Naive thymus-derived CD4-positive, alpha-beta T cell (primary cell): ENCODE measurements at regions not wholly inside any gene's neighbourhood (a gene's known extent, or its start where the extent isn't known, plus 50 kb on each side); places are given as distances from the start of the nearest gene placed in this dataset.

Source experiments
- ATAC-seq: fragments of 150-1000 bp; cut with Tn5 transposase; 2 replicates; pipeline ENCODE4 v1.10.0; 2021; ENCODE audit warnings: mild to moderate bottlenecking, moderate library complexity
- CTCF ChIA-PET: fragments of 350-600 bp; sonication (Branson Sonifier 250); formaldehyde crosslinking; loops from one replicate; lab custom pipeline; 2021; ENCODE audit warnings: antibody characterized with exemption; lab: Charles Lee
- POLR2A ChIA-PET: fragments of 350-600 bp; sonication (Branson Sonifier 250); formaldehyde crosslinking; loops from one replicate; lab custom pipeline; 2021; ENCODE audit warnings: antibody characterized with exemption, inconsistent platforms; lab: Charles Lee
- DNase-seq, 9 donors: peaks; one replicate each; pipeline versions ENCODE4 v3.0.0 to v3.0.0-alpha.2; 2020 to 2022; ENCODE audit warnings: mixed read lengths in 1 of 9
- H3K27ac ChIP-seq: one replicate; pipeline ENCODE4 v1.7.0; 2013; ENCODE audit warnings: mild to moderate bottlenecking, low read depth, low read length, moderate library complexity
- H3K27me3 ChIP-seq, 2 donors: one replicate each; pipeline ENCODE4 v1.7.0; 2013; ENCODE audit warnings: low read length in 2 of 2, mild to moderate bottlenecking in 2 of 2, moderate library complexity in 2 of 2; ENCODE audit not compliant: control insufficient read depth in 2 of 2, insufficient read depth in 2 of 2
- H3K36me3 ChIP-seq, 3 experiments: 1 replicate in 2 of 3; 2 replicates in 1 of 3; pipeline ENCODE4 v1.7.0; 2013; ENCODE audit warnings: low read length in 3 of 3, mild to moderate bottlenecking in 3 of 3, moderate library complexity in 1 of 3; ENCODE audit not compliant: insufficient read depth in 3 of 3, control insufficient read depth in 2 of 3
- H3K4me1 ChIP-seq, 2 donors: one replicate each; pipeline ENCODE4 v1.7.0; 2013; ENCODE audit warnings: low read length in 2 of 2, mild to moderate bottlenecking in 2 of 2, moderate library complexity in 1 of 2; ENCODE audit not compliant: control insufficient read depth in 2 of 2, insufficient read depth in 2 of 2
- H3K4me3 ChIP-seq: 2 replicates; pipeline ENCODE4 v1.7.0; 2013; ENCODE audit warnings: mild to moderate bottlenecking, low read length
- H3K9me3 ChIP-seq, 3 experiments: 1 replicate in 2 of 3; 2 replicates in 1 of 3; pipeline ENCODE4 v1.7.0; 2013; ENCODE audit warnings: low read length in 3 of 3; ENCODE audit not compliant: control insufficient read depth in 2 of 3
- H3K27ac Mint-ChIP-seq, 9 donors: one replicate each; pipeline ENCODE4 v1.8.0; 2020 to 2022; ENCODE audit warnings: mixed read lengths in 9 of 9, mild to moderate bottlenecking in 8 of 9, moderate library complexity in 5 of 9, inconsistent platforms in 2 of 9
- H3K27me3 Mint-ChIP-seq, 5 donors: one replicate each; pipeline ENCODE4 v1.8.0; 2021 to 2022; ENCODE audit warnings: mixed read lengths in 5 of 5, mild to moderate bottlenecking in 1 of 5
- H3K36me3 Mint-ChIP-seq, 5 donors: one replicate each; pipeline ENCODE4 v1.8.0; 2020 to 2022; ENCODE audit warnings: mixed read lengths in 5 of 5, mild to moderate bottlenecking in 3 of 5, inconsistent platforms in 1 of 5
- H3K4me1 Mint-ChIP-seq, 7 donors: one replicate each; pipeline ENCODE4 v1.8.0; 2020 to 2022; ENCODE audit warnings: mixed read lengths in 7 of 7, mild to moderate bottlenecking in 3 of 7, inconsistent platforms in 1 of 7
- H3K4me3 Mint-ChIP-seq, 10 donors: one replicate each; pipeline ENCODE4 v1.8.0; 2020 to 2022; ENCODE audit warnings: mild to moderate bottlenecking in 10 of 10, mixed read lengths in 10 of 10, moderate library complexity in 6 of 10, inconsistent platforms in 2 of 10
- H3K9me3 Mint-ChIP-seq, 11 donors: one replicate each; pipeline ENCODE4 v1.8.0; 2020 to 2022; ENCODE audit warnings: mixed read lengths in 11 of 11, mild to moderate bottlenecking in 4 of 11, inconsistent platforms in 1 of 11, moderate library complexity in 1 of 11
- intact Hi-C, 2 donors: fragments of 100-400 bp; cut with micrococcal nuclease; formaldehyde crosslinking; loops; one replicate each; pipeline ENCODE4 v1.15.1; 2023

DNA sequence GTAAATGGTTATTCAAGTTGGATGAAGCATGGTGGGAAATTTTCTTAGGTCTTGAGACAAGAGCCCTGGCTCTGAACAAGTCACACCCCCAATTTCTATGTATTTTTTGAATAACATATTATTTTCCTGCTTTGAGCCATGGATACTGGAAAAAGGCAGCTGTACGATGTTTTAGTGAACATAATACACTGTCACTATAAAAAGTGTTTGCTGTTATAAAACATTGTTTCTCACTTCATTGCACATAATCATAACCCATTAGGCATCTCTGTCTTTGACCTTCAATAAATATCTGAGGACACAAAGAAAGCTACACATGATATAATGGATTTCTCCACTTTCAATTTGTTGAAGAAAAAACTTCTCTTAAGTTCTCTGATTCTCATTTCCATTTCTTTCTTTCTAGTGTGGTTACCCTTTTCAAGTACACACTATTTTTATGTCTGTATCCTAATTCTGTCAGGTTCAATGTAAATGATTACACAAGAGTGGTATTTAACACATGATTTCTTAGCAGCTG lies 283.9 kb upstream of the SP8 start:
- Mint-ChIP-seq H3K27me3 (peaks cover 0 to 16% (median 10%) of the 10 kb centered on the region in 5 donors), H3K4me1 (no peaks in the 10 kb centered on the region)
- POLR2A ChIA-PET: no interaction called here

DNA sequence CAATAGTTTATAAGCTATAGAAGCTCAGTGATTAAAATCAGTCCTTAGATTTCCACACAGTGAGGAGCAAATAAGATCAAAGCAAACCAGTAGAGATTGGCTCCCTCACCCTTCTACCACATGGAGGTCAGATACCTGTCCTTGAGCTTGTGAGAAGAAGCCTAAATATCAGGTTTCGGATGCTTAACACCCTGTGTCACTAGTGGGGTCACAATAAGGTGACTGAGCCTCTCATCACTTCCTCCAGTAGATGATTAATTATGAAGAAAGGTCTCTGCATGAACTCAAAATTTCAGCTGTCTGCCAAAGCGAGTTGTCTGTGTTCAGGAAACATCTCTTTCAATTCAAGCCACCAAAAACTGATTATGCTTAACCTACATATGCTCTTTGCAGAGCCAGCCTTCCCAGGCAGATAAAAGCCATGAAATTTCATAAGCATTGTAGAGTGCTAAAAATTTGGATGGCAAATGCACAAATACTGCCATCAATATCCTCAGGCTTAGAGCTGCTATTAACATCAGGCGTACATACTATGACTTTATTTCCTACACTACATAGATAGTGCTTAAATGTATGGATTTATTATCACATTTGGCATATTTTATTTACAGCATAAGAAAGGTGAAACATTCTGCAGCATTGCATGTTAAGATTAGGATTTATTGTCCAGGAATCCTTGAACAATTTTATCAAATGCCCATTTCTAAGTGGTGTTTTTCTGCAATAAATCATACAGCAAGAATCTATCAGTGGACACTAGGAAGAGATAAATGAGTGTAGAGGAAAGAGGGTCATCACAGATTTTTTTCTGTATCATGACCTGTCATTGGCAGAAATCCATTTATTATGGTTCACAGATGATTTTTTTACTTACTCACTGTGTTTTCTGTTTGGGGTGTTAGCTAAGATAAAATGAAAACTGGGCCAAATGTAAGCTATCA lies 285.1 kb upstream of the SP8 start:
- no peak overlapping the region for H3K4me3 Mint-ChIP-seq
- no peak for ATAC-seq
- intact Hi-C loops: no loop called here
- POLR2A ChIA-PET: no interaction called here
- Histone ChIP-seq H3K27me3 (no peaks in the 10 kb centered on the region), H3K4me3 (no peak overlapping the region), H3K9me3 (no peaks in the 10 kb centered on the region), H3K27ac (no peak overlapping the region), H3K36me3 (no peaks in the 10 kb centered on the region), H3K4me1 (no peaks in the 10 kb centered on the region)
- peaks cover 0 to 6% (median 0%) of the 10 kb centered on the region in 11 donors for H3K9me3 Mint-ChIP-seq
- H3K27me3 Mint-ChIP-seq: peaks cover 0 to 10% (median 5%) of the 10 kb centered on the region in 5 donors
- CTCF ChIA-PET: no interaction called here
- no peak overlapping the region for H3K27ac Mint-ChIP-seq
- no peak for DNase-seq
- H3K36me3 Mint-ChIP-seq: no peaks in the 10 kb centered on the region
- H3K4me1 Mint-ChIP-seq: no peaks in the 10 kb centered on the region

More for the DNA sequence above, 283.9 kb upstream of the SP8 start:
- Mint-ChIP-seq H3K27ac (no peak overlapping the region), H3K9me3 (peaks cover 0 to 9% (median 0%) of the 10 kb centered on the region in 11 donors), H3K36me3 (no peaks in the 10 kb centered on the region), H3K4me3 (no peak overlapping the region)
- H3K9me3 ChIP-seq: no peaks in the 10 kb centered on the region
- intact Hi-C loops: no loop called here
- ATAC-seq (no peak), DNase-seq (no peak)
- CTCF ChIA-PET: no interaction called here
- no peaks in the 10 kb centered on the region for H3K36me3 ChIP-seq
- no peak overlapping the region for H3K27ac ChIP-seq
- no peaks in the 10 kb centered on the region for H3K27me3 ChIP-seq
- no peaks in the 10 kb centered on the region for H3K4me1 ChIP-seq
- H3K4me3 ChIP-seq: no peak overlapping the region

DNA sequence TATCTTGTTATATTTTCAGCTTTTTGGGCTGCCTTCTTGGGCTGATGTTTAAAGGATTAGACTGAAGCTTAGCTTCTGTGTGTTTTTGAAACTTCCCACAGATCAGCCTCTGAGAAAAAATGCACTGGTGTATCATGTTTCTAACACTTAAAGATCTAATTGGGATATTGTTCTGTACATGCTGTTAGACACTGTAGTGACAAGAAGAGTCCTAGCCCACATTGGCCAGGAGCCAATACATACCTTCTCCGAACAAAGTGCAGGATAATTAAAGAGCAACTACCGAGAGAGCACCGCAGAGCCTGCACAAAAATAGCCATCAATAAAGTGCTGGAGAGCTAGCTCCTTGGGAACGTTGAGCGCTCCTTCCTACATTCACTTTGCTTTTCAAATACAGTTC lies 289.4 kb upstream of the SP8 start:
- no peak overlapping the region for H3K4me3 ChIP-seq
- no peaks in the 10 kb centered on the region for H3K4me1 Mint-ChIP-seq
- no peaks in the 10 kb centered on the region for H3K36me3 ChIP-seq
- no peaks in the 10 kb centered on the region for H3K4me1 ChIP-seq
- peaks cover 0 to 11% (median 9%) of the 10 kb centered on the region in 5 donors for H3K27me3 Mint-ChIP-seq
- H3K36me3 Mint-ChIP-seq: no peaks in the 10 kb centered on the region
- ATAC-seq (no peak), DNase-seq (no peak)
- intact Hi-C loops: no loop called here
- no peak overlapping the region for H3K27ac Mint-ChIP-seq
- peaks cover 0 to 2% (median 0%) of the 10 kb centered on the region in 11 donors for H3K9me3 Mint-ChIP-seq
- no peak overlapping the region for H3K27ac ChIP-seq
- H3K27me3 ChIP-seq: no peaks in the 10 kb centered on the region
- H3K4me3 Mint-ChIP-seq: no peak overlapping the region
- no peaks in the 10 kb centered on the region for H3K9me3 ChIP-seq
- ChIA-PET CTCF (no interaction called here), POLR2A (no interaction called here)

DNA sequence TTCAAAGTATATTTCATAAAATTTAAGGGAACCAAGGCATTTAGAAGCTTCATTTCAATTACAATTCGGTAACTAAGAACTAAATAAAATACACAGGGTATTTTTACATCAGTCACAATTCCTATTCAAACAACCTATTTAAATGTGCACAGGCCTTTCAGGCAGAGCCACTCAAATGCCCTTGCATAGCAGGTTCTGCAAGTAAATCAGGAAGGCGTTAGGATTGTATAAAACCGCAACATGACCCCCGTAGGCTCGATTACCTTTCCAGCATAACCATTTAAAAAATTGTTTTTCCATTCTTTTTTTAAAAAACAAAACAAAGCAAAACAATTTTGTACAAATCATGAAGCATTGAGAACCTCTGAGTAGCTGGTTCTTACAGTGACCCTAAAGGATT lies 289.9 kb upstream of the SP8 start:
- CTCF ChIA-PET: no interaction called here
- no peaks in the 10 kb centered on the region for H3K36me3 Mint-ChIP-seq
- Histone ChIP-seq H3K4me3 (no peak overlapping the region), H3K36me3 (no peaks in the 10 kb centered on the region), H3K27me3 (no peaks in the 10 kb centered on the region), H3K9me3 (no peaks in the 10 kb centered on the region), H3K4me1 (no peaks in the 10 kb centered on the region), H3K27ac (no peak overlapping the region)
- H3K9me3 Mint-ChIP-seq: peaks cover 0 to 2% (median 0%) of the 10 kb centered on the region in 11 donors
- no peaks in the 10 kb centered on the region for H3K4me1 Mint-ChIP-seq
- no peak overlapping the region for H3K27ac Mint-ChIP-seq
- POLR2A ChIA-PET: no interaction called here
- intact Hi-C loops: no loop called here
- no peak overlapping the region for H3K4me3 Mint-ChIP-seq
- DNase-seq (no peak), ATAC-seq (no peak)
- peaks cover 0 to 11% (median 6%) of the 10 kb centered on the region in 5 donors for H3K27me3 Mint-ChIP-seq

DNA sequence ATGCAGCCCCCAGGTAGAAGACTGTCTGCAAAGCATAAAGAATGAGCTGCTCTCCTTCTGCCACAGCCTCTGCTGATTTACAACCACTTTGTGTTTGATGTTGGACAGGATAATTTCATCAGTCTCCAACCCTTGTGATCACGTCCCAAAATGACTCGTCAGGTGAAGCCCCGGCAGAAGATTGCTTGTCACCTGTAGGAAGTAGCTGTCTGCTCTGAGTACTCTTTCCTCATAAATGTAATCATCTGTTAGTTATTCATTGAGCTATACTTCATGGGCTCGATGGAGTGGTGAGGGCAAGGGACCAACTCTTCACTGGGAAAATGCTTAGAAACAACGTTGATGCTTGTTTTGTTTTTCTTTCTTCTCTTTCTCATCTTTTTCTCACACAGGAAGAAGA lies 290.9 kb upstream of the SP8 start:
- ChIA-PET CTCF (interaction anchor here (0.6 kb wide), 1 partner anchor 122 kb away, joined by 3 read pairs; no protein-coding TSS in a partner anchor), POLR2A (no interaction called here)
- DNase-seq (no peak), ATAC-seq (no peak)
- H3K9me3 Mint-ChIP-seq: peaks cover 0 to 2% (median 0%) of the 10 kb centered on the region in 11 donors
- no peak overlapping the region for H3K4me3 Mint-ChIP-seq
- intact Hi-C loops: no loop called here
- no peaks in the 10 kb centered on the region for H3K36me3 ChIP-seq
- H3K36me3 Mint-ChIP-seq: no peaks in the 10 kb centered on the region
- H3K4me3 ChIP-seq: no peak overlapping the region
- H3K27ac Mint-ChIP-seq: no peak overlapping the region
- H3K27ac ChIP-seq: no peak overlapping the region
- no peaks in the 10 kb centered on the region for H3K4me1 ChIP-seq
- peaks cover 0 to 11% (median 6%) of the 10 kb centered on the region in 5 donors for H3K27me3 Mint-ChIP-seq
- no peaks in the 10 kb centered on the region for H3K4me1 Mint-ChIP-seq
- no peaks in the 10 kb centered on the region for H3K9me3 ChIP-seq
- no peaks in the 10 kb centered on the region for H3K27me3 ChIP-seq

DNA sequence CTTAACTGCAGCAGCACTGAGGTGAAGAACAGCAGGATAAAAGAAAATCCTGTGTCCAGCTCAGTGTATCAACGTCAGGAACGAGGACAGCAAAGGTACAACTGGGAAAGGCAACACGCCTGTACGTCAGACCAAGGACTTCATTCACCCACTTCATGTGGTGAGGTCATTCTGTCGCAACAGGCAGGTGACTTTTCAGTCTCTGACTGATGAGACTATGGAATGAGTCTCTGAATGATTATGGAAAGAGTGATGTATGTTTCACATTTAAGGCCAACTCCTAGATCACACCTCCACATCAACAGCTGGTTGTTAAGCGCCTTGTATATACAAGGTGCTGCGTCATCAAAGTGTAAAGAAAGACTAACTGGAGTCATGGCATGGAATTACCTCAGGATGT lies 297.6 kb upstream of the SP8 start:
- ATAC-seq: no peak
- H3K27ac ChIP-seq: no peak overlapping the region
- intact Hi-C loops: no loop called here
- H3K4me1 Mint-ChIP-seq: no peaks in the 10 kb centered on the region
- H3K4me1 ChIP-seq: no peaks in the 10 kb centered on the region
- H3K4me3 Mint-ChIP-seq: no peak overlapping the region
- ChIA-PET POLR2A (no interaction called here), CTCF (no interaction called here)
- H3K27me3 Mint-ChIP-seq: peaks cover 2 to 11% (median 6%) of the 10 kb centered on the region in 5 donors
- H3K36me3 ChIP-seq: no peaks in the 10 kb centered on the region
- H3K4me3 ChIP-seq: no peak overlapping the region
- no peak overlapping the region for H3K27ac Mint-ChIP-seq
- no peaks in the 10 kb centered on the region for H3K27me3 ChIP-seq
- no peaks in the 10 kb centered on the region for H3K9me3 Mint-ChIP-seq
- H3K9me3 ChIP-seq: no peaks in the 10 kb centered on the region
- H3K36me3 Mint-ChIP-seq: no peaks in the 10 kb centered on the region
- no peak for DNase-seq
